ENCODE measurements at regions not wholly inside any gene's neighbourhood (a gene's known extent, or its start where the extent isn't known, plus 50 kb on each side); places are given as distances from the start of the nearest gene placed in this dataset.

DNA sequence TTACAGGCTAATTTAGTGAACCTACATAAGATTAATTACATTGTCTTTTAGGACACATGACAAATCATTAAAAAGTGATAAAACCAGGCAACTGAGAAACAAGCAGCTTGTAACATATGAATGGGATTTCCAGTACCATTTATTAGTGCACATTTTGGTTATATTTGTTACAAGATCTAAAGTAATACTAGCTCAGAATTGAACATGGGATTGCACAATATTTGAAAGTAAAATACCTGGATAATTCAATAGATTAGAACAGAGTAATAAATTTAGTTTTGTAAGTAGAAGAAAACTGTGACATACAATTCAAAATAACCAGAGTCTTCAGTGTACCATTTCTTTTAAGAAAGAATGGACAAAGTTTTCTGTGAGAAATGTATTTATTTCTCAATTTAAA is 1400.7 kb upstream of the ACVR2A start (continued):
- TF ChIP-seq CTCF (IDR thresholded peaks at IDR 0.05 in 2 of 3, conservative IDR thresholded peaks at IDR 0.05 in 1 of 3; ENCODE audit: borderline replicate concordance in 1 of 3, insufficient read depth in 1 of 3, low read depth in 2 of 3, low read length in 2 of 3) (no peak), EZH2 (IDR thresholded peaks at IDR 0.05) (no peak), ELF1 (IDR thresholded peaks at IDR 0.05; ENCODE audit: borderline replicate concordance, low read depth) (no peak), CBX3 (IDR thresholded peaks at IDR 0.05; ENCODE audit: low read depth) (no peak), CEBPB (IDR thresholded peaks at IDR 0.05; ENCODE audit: low read depth) (no peak), YY1 (IDR thresholded peaks at IDR 0.05; ENCODE audit: extremely low read depth, insufficient replicate concordance, low read depth, low read length) (no peak), POLR2A (IDR thresholded peaks at IDR 0.05; ENCODE audit: borderline replicate concordance, extremely low read depth, insufficient read depth, insufficient read length) (no peak), EZH2phosphoT487 (IDR thresholded peaks at IDR 0.05; ENCODE audit: borderline replicate concordance) (no peak), EGR1 (IDR thresholded peaks at IDR 0.05; ENCODE audit: low read depth) (no peak), SRF (IDR thresholded peaks at IDR 0.05; ENCODE audit: low read depth) (no peak), TCF7L2 (IDR thresholded peaks at IDR 0.05; ENCODE audit: borderline replicate concordance, extremely low read depth, insufficient read depth, insufficient read length) (no peak), SP1 (IDR thresholded peaks at IDR 0.05; ENCODE audit: low read depth) (no peak)

- H3K4me2 ChIP-seq (ENCODE audit: low read length): no peak overlapping the region
- no peaks in the 10 kb centered on the region for H3K9me3 ChIP-seq (ENCODE audit: control insufficient read depth in 1 of 2, insufficient read depth in 1 of 2, low read depth in 1 of 2, low read length in 2 of 2)
- no peaks in the 10 kb centered on the region for H3K79me2 ChIP-seq (ENCODE audit: insufficient read depth, low read length)
- no peaks in the 10 kb centered on the region for H3K9me2 ChIP-seq (ENCODE audit: insufficient read depth)
- H3K4me1 ChIP-seq (ENCODE audit: control insufficient read depth in 1 of 2, insufficient read depth in 2 of 2, low read length in 2 of 2): no peaks in the 10 kb centered on the region
- ATAC-seq (no peak), DNase-seq (ENCODE audit: low read depth, low spot score) (no peak)
- no peak overlapping the region for H3K27ac ChIP-seq (ENCODE audit: low read depth, low read length)
- ChIA-PET CTCF (no interaction called here), RAD21 (ENCODE audit: low non-redundant PET in 1 of 2, low total read pairs in 2 of 2, uncharacterized antibody in 2 of 2, unreplicated experiment in 2 of 2) (no interaction called here), POLR2A (no interaction called here)
- BruUV-seq (replicated peaks): no TSS peak
- no peak overlapping the region for H2AFZ ChIP-seq (ENCODE audit: low read depth, low read length, poor library complexity, severe bottlenecking)
- H3K4me3 ChIP-seq (replicated peaks in 1 of 2; ENCODE audit: low read depth in 1 of 2, low read length in 2 of 2): no peak overlapping the region
- H4K20me1 ChIP-seq (ENCODE audit: insufficient read depth): no peaks in the 10 kb centered on the region
- no peaks in the 10 kb centered on the region for H3K27me3 ChIP-seq (ENCODE audit: insufficient read depth, low read length)
- TF ChIP-seq EZH2 (IDR thresholded peaks at IDR 0.05): no peak
- TF ChIP-seq CTCF (IDR thresholded peaks at IDR 0.05 in 2 of 3, conservative IDR thresholded peaks at IDR 0.05 in 1 of 3; ENCODE audit: borderline replicate concordance in 1 of 3, insufficient read depth in 1 of 3, low read depth in 2 of 3, low read length in 2 of 3): no peak
- TF ChIP-seq ZNF274 (IDR thresholded peaks at IDR 0.05; ENCODE audit: low read depth, low read length): no peak
- no peaks in the 10 kb centered on the region for H3K36me3 ChIP-seq (ENCODE audit: control insufficient read depth in 1 of 2, insufficient read depth in 2 of 2, low read length in 2 of 2)
- H3K9ac ChIP-seq (ENCODE audit: low read length): no peak overlapping the region
- intact Hi-C loops (cut with micrococcal nuclease): no loop called here
Observed at GRCh38 chr2:146438246-146438645, 1406.6 kb upstream of the ACVR2A start.
